PC-9 (cell line): ENCODE measurements at regions not wholly inside any gene's neighbourhood (a gene's known extent, or its start where the extent isn't known, plus 50 kb on each side); places are given as distances from the start of the nearest gene placed in this dataset.

Experiments used
- BruUV-seq: library from RNA; stranded (reverse); fragments of 400-500 nt; replicated peaks from 2 replicates; lab custom pipeline; 2021; lab: Mats Ljungman, UMichigan
- CTCF ChIA-PET: fragments of 300-600 bp; sonication (Branson Sonifier 250); formaldehyde crosslinking; loops from one replicate; lab custom pipeline; 2022; ENCODE audit warnings: antibody characterized with exemption; lab: Charles Lee
- POLR2A ChIA-PET: fragments of 300-600 bp; sonication (Branson Sonifier 250); formaldehyde crosslinking; loops from one replicate; lab custom pipeline; 2022; ENCODE audit warnings: antibody characterized with exemption; ENCODE audit not compliant: unreplicated experiment; lab: Charles Lee
- DNase-seq, 2 experiments: peaks; one replicate each; pipeline versions ENCODE4 v3.0.0 to v3.0.0-alpha.2; 2015 to 2022; ENCODE audit warnings: mixed read lengths in 1 of 2
- H2AFZ ChIP-seq: fragments of 200-600 bp; sonication (generic); 2 replicates; pipeline ENCODE4 v1.8.1; 2017; ENCODE audit warnings: antibody characterized with exemption
- H3F3A ChIP-seq: fragments of 200-600 bp; sonication (generic); 2 replicates; pipeline ENCODE4 v1.8.1; 2017; ENCODE audit warnings: antibody characterized with exemption, mild to moderate bottlenecking, low read depth; ENCODE audit not compliant: insufficient read depth
- H3K27ac ChIP-seq: fragments of 200-600 bp; sonication (generic); 2 replicates; pipeline ENCODE4 v1.6.1; 2016; ENCODE audit warnings: mixed run types
- H3K27me3 ChIP-seq: fragments of 200-600 bp; sonication (generic); 2 replicates; pipeline ENCODE4 v1.6.1; 2016; ENCODE audit warnings: low read depth, mixed run types; ENCODE audit not compliant: insufficient read depth
- H3K36me3 ChIP-seq: fragments of 200-600 bp; sonication (generic); 2 replicates; pipeline ENCODE4 v1.6.1; 2016; ENCODE audit warnings: low read depth, mixed run types
- H3K4me1 ChIP-seq: fragments of 200-600 bp; sonication (generic); replicated peaks from 2 replicates; pipeline ENCODE4 v1.6.1; 2016; ENCODE audit warnings: mixed run types; ENCODE audit not compliant: insufficient read depth
- H3K4me2 ChIP-seq: fragments of 200-600 bp; sonication (generic); 2 replicates; pipeline ENCODE4 v1.6.1; 2017; ENCODE audit warnings: mixed run types
- H3K4me3 ChIP-seq: fragments of 200-600 bp; sonication (generic); 2 replicates; pipeline ENCODE4 v1.6.1; 2016; ENCODE audit warnings: mixed run types
- H3K79me2 ChIP-seq: fragments of 200-600 bp; sonication (generic); 2 replicates; pipeline ENCODE4 v1.6.1; 2017; ENCODE audit warnings: low read depth, mixed run types
- H3K9me2 ChIP-seq: fragments of 200-600 bp; sonication (generic); 2 replicates; pipeline ENCODE4 v1.8.1; 2017; ENCODE audit warnings: mild to moderate bottlenecking; ENCODE audit not compliant: insufficient read depth
- H3K9me3 ChIP-seq: fragments of 200-600 bp; sonication (generic); 2 replicates; pipeline ENCODE4 v1.8.1; 2016; ENCODE audit warnings: low read depth; ENCODE audit not compliant: insufficient read depth
- H4K20me1 ChIP-seq: fragments of 200-600 bp; sonication (generic); 2 replicates; pipeline ENCODE4 v1.8.1; 2017; ENCODE audit not compliant: insufficient read depth
- CTCF ChIP-seq: fragments of 200-600 bp; sonication (generic); conservative IDR thresholded peaks from 2 replicates; pipeline ENCODE4 v1.6.1; 2017; ENCODE audit warnings: mixed run types, antibody characterized with exemption, mild to moderate bottlenecking, moderate library complexity
- EZH2 ChIP-seq: fragments of 200-600 bp; sonication (generic); IDR thresholded peaks from 2 replicates; pipeline ENCODE4 v1.8.0; 2017; ENCODE audit warnings: antibody characterized with exemption, low read depth
- intact Hi-C: fragments of 100-400 bp; cut with micrococcal nuclease; formaldehyde crosslinking; loops from one replicate; pipeline ENCODE4 v1.10.0; 2022; ENCODE audit not compliant: unreplicated experiment

GRCh38 chr7:18320422-18320821 lies 175.1 kb upstream of the HDAC9 start:
- H3K79me2 ChIP-seq = no peaks in the 10 kb centered on the region
- H3K9me2 ChIP-seq = no peaks in the 10 kb centered on the region
- no peak for DNase-seq
- H3K36me3 ChIP-seq = no peaks in the 10 kb centered on the region
- no peaks in the 10 kb centered on the region for H4K20me1 ChIP-seq
- no peaks in the 10 kb centered on the region for H3K9me3 ChIP-seq
- no peaks in the 10 kb centered on the region for H3F3A ChIP-seq
- no peak for TF ChIP-seq EZH2
- TF ChIP-seq CTCF = no peak
- no TSS peak for BruUV-seq
- H3K4me2 ChIP-seq = no peak overlapping the region
- H3K27ac ChIP-seq = no peak overlapping the region
- peak overlapping the region; percentile 33; the same call in 1 of the 2 replicates for H2AFZ ChIP-seq
- no peak overlapping the region for H3K4me3 ChIP-seq
- POLR2A ChIA-PET = no interaction called here
- no peaks in the 10 kb centered on the region for H3K27me3 ChIP-seq
- 0 out of 2 replicates have a peak, but pooled peaks cover 3% of the 10 kb centered on the region for H3K4me1 ChIP-seq
- CTCF ChIA-PET = interaction anchor here (0.6 to 1.3 kb wide), 3 partner anchors 550 to 1361 kb away, joined by 3 to 6 read pairs (median 3); no protein-coding TSS in a partner anchor
- intact Hi-C loops = no loop called here

GRCh38 chr7:18320971-18321567 lies 174.5 kb upstream of the HDAC9 start:
- no peak overlapping the region for H3K4me2 ChIP-seq
- no peak overlapping the region for H3K4me3 ChIP-seq
- H4K20me1 ChIP-seq = no peaks in the 10 kb centered on the region
- POLR2A ChIA-PET = no interaction called here
- CTCF ChIA-PET = interaction anchor here (0.5 to 1.0 kb wide), 4 partner anchors 25 to 615 kb away, joined by 3 read pairs; no protein-coding TSS in a partner anchor
- H3K4me1 ChIP-seq = 0 out of 2 replicates have a peak, but pooled peaks cover 3% of the 10 kb centered on the region
- no peak overlapping the region for H3K27ac ChIP-seq
- H3K79me2 ChIP-seq = no peaks in the 10 kb centered on the region
- H3F3A ChIP-seq = no peaks in the 10 kb centered on the region
- peak; percentile 79 for TF ChIP-seq CTCF
- no peak for TF ChIP-seq EZH2
- H2AFZ ChIP-seq = no peak overlapping the region
- no peak for DNase-seq
- H3K36me3 ChIP-seq = no peaks in the 10 kb centered on the region
- no peaks in the 10 kb centered on the region for H3K9me3 ChIP-seq
- no peaks in the 10 kb centered on the region for H3K27me3 ChIP-seq
- intact Hi-C loops = no loop called here
- no TSS peak for BruUV-seq
- H3K9me2 ChIP-seq = no peaks in the 10 kb centered on the region

- no peaks in the 10 kb centered on the region for H3K27me3 ChIP-seq
- intact Hi-C loops = no loop called here
- H3K9me2 ChIP-seq = 0 out of 2 replicates have a peak, but pooled peaks cover 3% of the 10 kb centered on the region
- no peaks in the 10 kb centered on the region for H3F3A ChIP-seq
- no peak for DNase-seq
- CTCF ChIA-PET = no interaction called here
- H3K4me2 ChIP-seq = no peak overlapping the region
- H3K9me3 ChIP-seq = no peaks in the 10 kb centered on the region
- no peaks in the 10 kb centered on the region for H4K20me1 ChIP-seq
- no TSS peak for BruUV-seq
- H2AFZ ChIP-seq = no peak overlapping the region
- H3K4me1 ChIP-seq = no peaks in the 10 kb centered on the region
- POLR2A ChIA-PET = no interaction called here
- TF ChIP-seq CTCF (no peak), EZH2 (no peak)
- H3K4me3 ChIP-seq = no peak overlapping the region
- H3K79me2 ChIP-seq = no peaks in the 10 kb centered on the region
- no peak overlapping the region for H3K27ac ChIP-seq
- H3K36me3 ChIP-seq = no peaks in the 10 kb centered on the region
Measured at GRCh38 chr7:18330548-18330947, 165.0 kb upstream of the HDAC9 start.
